ENCODE measurements at regions not wholly inside any gene's neighbourhood (a gene's known extent, or its start where the extent isn't known, plus 50 kb on each side); places are given as distances from the start of the nearest gene placed in this dataset.

DNA sequence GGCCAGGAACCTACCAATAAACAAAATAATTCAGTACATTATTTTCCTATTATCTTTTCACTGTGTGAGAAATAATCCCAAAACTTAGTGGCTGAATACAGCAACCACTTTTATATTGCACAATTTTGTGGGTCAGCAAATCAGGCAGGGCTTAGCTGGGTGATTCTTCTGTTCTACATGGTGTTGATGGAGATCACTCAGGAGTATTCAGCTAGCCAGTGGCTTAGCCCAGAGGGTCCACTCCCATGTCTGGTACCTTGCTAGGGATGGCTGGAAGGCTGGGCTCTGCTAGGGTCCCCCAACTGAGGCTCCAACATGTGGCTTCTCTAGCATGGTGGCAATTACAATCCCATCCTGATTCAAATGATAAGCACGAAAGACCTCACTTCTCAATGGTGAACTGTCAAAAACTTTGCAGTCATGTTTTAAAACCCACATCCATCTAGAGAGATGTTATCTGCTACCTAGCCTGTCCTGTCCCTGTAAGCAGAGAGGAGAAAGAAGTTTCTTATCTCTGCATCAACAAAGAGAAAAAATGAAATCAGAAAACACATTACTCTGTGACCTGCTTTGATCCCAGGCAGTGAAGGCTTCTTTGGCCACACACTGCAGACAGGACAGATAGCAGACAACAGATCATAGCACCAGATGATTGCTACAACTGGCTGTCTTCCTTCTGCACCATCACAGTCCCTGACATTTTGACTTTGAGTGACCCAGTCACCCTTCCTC, 51.0 kb upstream of the MYL2 start:
- intact Hi-C loops (cut with DNase I): no loop called here
- DNase-seq (no peak), ATAC-seq (no peak)
- no peaks in the 10 kb centered on the region for H3K4me1 ChIP-seq
- H3K36me3 ChIP-seq: no peaks in the 10 kb centered on the region
- H3K27ac ChIP-seq: no peak overlapping the region
- H3K4me3 ChIP-seq: no peak overlapping the region
- peaks cover 0 to 14% of the 10 kb centered on the region in 2 donors for H3K9me3 ChIP-seq
- peaks cover 0 to 19% of the 10 kb centered on the region in 2 donors for H3K27me3 ChIP-seq
- TF ChIP-seq, protein P1, sequence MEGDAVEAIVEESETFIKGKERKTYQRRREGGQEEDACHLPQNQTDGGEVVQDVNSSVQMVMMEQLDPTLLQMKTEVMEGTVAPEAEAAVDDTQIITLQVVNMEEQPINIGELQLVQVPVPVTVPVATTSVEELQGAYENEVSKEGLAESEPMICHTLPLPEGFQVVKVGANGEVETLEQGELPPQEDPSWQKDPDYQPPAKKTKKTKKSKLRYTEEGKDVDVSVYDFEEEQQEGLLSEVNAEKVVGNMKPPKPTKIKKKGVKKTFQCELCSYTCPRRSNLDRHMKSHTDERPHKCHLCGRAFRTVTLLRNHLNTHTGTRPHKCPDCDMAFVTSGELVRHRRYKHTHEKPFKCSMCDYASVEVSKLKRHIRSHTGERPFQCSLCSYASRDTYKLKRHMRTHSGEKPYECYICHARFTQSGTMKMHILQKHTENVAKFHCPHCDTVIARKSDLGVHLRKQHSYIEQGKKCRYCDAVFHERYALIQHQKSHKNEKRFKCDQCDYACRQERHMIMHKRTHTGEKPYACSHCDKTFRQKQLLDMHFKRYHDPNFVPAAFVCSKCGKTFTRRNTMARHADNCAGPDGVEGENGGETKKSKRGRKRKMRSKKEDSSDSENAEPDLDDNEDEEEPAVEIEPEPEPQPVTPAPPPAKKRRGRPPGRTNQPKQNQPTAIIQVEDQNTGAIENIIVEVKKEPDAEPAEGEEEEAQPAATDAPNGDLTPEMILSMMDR (IDR thresholded peaks at IDR 0.05): no peak

Small RNA genes lying in the stretch of these regions (microRNA-seq; reads per million reads assigned to microRNA genes)
- 0 reads per million in 2 donors for gene MIR6760
